HepG2 (cell line): ENCODE measurements at regions not wholly inside any gene's neighbourhood (a gene's known extent, or its start where the extent isn't known, plus 50 kb on each side); places are given as distances from the start of the nearest gene placed in this dataset.

Source experiments
- BATF2 ChIP-seq: sonication (generic); formaldehyde crosslinking; IDR thresholded peaks from 2 replicates; pipeline ENCODE4 v1.8.0; 2022; ENCODE audit warnings: mild to moderate bottlenecking, missing genetic modification reagents, moderate library complexity
- CREBL2 ChIP-seq: sonication (generic); formaldehyde crosslinking; IDR thresholded peaks from 2 replicates; pipeline ENCODE4 v1.8.1; 2023; ENCODE audit warnings: missing genetic modification reagents, mild to moderate bottlenecking, borderline replicate concordance
- GLMP ChIP-seq: sonication (generic); formaldehyde crosslinking; IDR thresholded peaks from 2 replicates; pipeline ENCODE4 v1.9.0; 2021; ENCODE audit warnings: missing genetic modification reagents, mild to moderate bottlenecking, borderline replicate concordance
- HCFC1 ChIP-seq: fragments of 150-350 bp; IDR thresholded peaks from 2 replicates; pipeline ENCODE4 v1.6.1; 2014; ENCODE audit warnings: low read depth, low read length
- HMG20B ChIP-seq: conservative IDR thresholded peaks from 2 replicates; pipeline ENCODE4 v1.6.1; 2016; ENCODE audit warnings: missing genetic modification reagents, missing compliant biosample characterization
- HNF1B ChIP-seq: sonication (generic); formaldehyde crosslinking; IDR thresholded peaks from 2 replicates; pipeline ENCODE4 v1.5.1; 2020; ENCODE audit warnings: mild to moderate bottlenecking, moderate library complexity, missing genetic modification reagents
- MAX ChIP-seq: IDR thresholded peaks from 2 replicates; pipeline ENCODE4 v1.6.1; 2012; ENCODE audit warnings: inconsistent platforms
- MEIS2 ChIP-seq: sonication (generic); formaldehyde crosslinking; IDR thresholded peaks from 2 replicates; pipeline ENCODE4 v1.9.0; 2021; ENCODE audit warnings: mild to moderate bottlenecking, missing genetic modification reagents
- NFYC ChIP-seq: IDR thresholded peaks from 2 replicates; pipeline ENCODE4 v1.6.1; 2016; ENCODE audit warnings: missing genetic modification reagents, missing compliant biosample characterization
- PAF1 ChIP-seq: IDR thresholded peaks from 2 replicates; pipeline ENCODE4 v1.6.1; 2016; ENCODE audit warnings: missing genetic modification reagents, missing compliant biosample characterization
- PHF21A ChIP-seq: sonication (generic); formaldehyde crosslinking; IDR thresholded peaks from 2 replicates; pipeline ENCODE4 v1.5.0; 2020; ENCODE audit warnings: mild to moderate bottlenecking, missing genetic modification reagents
- PPARG ChIP-seq: conservative IDR thresholded peaks from 2 replicates; pipeline ENCODE4 v1.6.1; 2016; ENCODE audit warnings: missing biosample characterization, missing genetic modification reagents
- SRSF1 ChIP-seq: fragments of 200-400 bp; formaldehyde crosslinking; optimal IDR thresholded peaks from 2 replicates; pipeline ENCODE3; 2017; ENCODE audit warnings: mild to moderate bottlenecking, low read depth, low read length, moderate library complexity
- TEAD3 ChIP-seq: optimal IDR thresholded peaks from 2 replicates; pipeline ENCODE3; 2016; ENCODE audit warnings: borderline replicate concordance
- WIZ ChIP-seq: sonication (generic); formaldehyde crosslinking; IDR thresholded peaks from 2 replicates; pipeline ENCODE4 v1.5.1; 2020; ENCODE audit warnings: mild to moderate bottlenecking, missing genetic modification reagents
- ZBTB39 ChIP-seq: sonication (generic); formaldehyde crosslinking; IDR thresholded peaks from 2 replicates; pipeline ENCODE4 v1.5.0; 2020; ENCODE audit warnings: missing genetic modification reagents
- ZNF597 ChIP-seq: sonication (generic); formaldehyde crosslinking; IDR thresholded peaks from 2 replicates; pipeline ENCODE4 v1.5.0; 2020; ENCODE audit warnings: missing genetic modification reagents
- ZNF781 ChIP-seq: sonication (generic); formaldehyde crosslinking; IDR thresholded peaks from 2 replicates; pipeline ENCODE4 v1.5.1; 2020; ENCODE audit warnings: borderline replicate concordance, mild to moderate bottlenecking, missing genetic modification reagents; ENCODE audit errors: not compliant biosample characterization
- ZXDC ChIP-seq: sonication (generic); formaldehyde crosslinking; IDR thresholded peaks from 2 replicates; pipeline ENCODE4 v1.5.0; 2020; ENCODE audit warnings: mild to moderate bottlenecking, missing genetic modification reagents

- TF ChIP-seq PHF21A (CRISPR knock-in tag) (peak; percentile 98), SRSF1 (peak; percentile 28), ZBTB39 (CRISPR knock-in tag) (0 out of 2 replicates have a peak, but pooled peaks have one; percentile 19), HNF1B (peak; percentile 86), BATF2 (CRISPR knock-in tag) (no peak; the same call in 1 of the 2 replicates), NFYC (peak; percentile 30; the same call in 1 of the 2 replicates), GLMP (CRISPR knock-in tag) (0 out of 2 replicates have a peak, but pooled peaks have one; percentile 64), MAX (peak; percentile 91), ZNF597 (CRISPR knock-in tag) (no peak), MEIS2 (peak; percentile 99), CREBL2 (CRISPR knock-in tag) (peak; percentile 94; the same call in 1 of the 2 replicates), WIZ (CRISPR knock-in tag) (peak; percentile 96), ZXDC (CRISPR knock-in tag) (peak; percentile 96), HCFC1 (no peak), PPARG (peak; percentile 89), HMG20B (CRISPR knock-in tag) (peak; percentile 72), PAF1 (CRISPR knock-in tag) (no peak), TEAD3 (CRISPR knock-in tag) (peak; percentile 81), ZNF781 (CRISPR knock-in tag) (peak; percentile 84)
Measured at GRCh38 chr6:156719720-156720563, 57.2 kb upstream of the ARID1B start (continued).
